ENCODE measurements at regions not wholly inside any gene's neighbourhood (a gene's known extent, or its start where the extent isn't known, plus 50 kb on each side); places are given as distances from the start of the nearest gene placed in this dataset.

DNA sequence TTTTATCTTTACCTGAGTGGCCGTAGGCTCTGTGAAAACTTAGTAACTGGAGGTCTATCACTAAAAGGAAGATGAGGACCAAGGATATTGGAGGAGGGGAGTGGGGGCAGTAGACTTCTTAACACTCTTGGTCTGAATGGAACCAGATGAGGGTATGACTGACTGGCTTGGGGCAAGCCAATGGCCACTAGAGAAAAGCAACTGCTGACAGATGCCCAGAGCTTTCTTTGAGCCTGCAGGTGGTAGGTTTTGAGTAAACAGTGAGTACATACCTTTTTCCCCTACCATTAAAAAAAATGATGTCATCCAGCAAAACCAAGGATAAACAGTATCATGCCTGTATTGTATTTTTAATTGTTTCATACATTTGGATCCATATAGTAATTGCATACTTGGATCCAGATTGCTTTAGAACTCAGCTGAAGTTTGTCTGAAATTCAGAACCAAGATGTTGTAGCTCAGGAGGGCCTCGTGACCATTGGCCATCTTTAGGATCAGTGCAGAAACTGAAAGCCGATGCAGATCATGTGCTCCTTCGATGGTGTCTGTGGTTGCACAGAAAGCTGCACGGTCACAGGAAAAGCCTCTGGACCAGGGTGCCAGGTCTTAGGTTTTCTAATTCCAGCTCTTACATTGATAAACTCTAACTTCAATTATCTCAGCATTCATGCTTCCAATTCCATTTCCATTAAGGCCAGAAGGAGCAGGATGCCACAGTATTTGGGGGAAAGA is 131.0 kb downstream of the PDGFRA start:
- Histone ChIP-seq H3K27ac (ENCODE audit: low read depth, low read length) (no peak overlapping the region), H3K27me3 (ENCODE audit: control insufficient read depth, insufficient read depth, low read length) (no peaks in the 10 kb centered on the region), H3K4me3 (ENCODE audit: low read depth, low read length) (no peak overlapping the region), H3K9me3 (ENCODE audit: control insufficient read depth, insufficient read depth, low read length) (no peaks in the 10 kb centered on the region)
- ChIA-PET POLR2A (no interaction called here), CTCF (no interaction called here)
- TF ChIP-seq, protein P1, sequence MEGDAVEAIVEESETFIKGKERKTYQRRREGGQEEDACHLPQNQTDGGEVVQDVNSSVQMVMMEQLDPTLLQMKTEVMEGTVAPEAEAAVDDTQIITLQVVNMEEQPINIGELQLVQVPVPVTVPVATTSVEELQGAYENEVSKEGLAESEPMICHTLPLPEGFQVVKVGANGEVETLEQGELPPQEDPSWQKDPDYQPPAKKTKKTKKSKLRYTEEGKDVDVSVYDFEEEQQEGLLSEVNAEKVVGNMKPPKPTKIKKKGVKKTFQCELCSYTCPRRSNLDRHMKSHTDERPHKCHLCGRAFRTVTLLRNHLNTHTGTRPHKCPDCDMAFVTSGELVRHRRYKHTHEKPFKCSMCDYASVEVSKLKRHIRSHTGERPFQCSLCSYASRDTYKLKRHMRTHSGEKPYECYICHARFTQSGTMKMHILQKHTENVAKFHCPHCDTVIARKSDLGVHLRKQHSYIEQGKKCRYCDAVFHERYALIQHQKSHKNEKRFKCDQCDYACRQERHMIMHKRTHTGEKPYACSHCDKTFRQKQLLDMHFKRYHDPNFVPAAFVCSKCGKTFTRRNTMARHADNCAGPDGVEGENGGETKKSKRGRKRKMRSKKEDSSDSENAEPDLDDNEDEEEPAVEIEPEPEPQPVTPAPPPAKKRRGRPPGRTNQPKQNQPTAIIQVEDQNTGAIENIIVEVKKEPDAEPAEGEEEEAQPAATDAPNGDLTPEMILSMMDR (IDR thresholded peaks at IDR 0.05; ENCODE audit: low read depth, low read length): no peak
- no peak for DNase-seq (ENCODE audit: low read depth, low spot score)

DNA sequence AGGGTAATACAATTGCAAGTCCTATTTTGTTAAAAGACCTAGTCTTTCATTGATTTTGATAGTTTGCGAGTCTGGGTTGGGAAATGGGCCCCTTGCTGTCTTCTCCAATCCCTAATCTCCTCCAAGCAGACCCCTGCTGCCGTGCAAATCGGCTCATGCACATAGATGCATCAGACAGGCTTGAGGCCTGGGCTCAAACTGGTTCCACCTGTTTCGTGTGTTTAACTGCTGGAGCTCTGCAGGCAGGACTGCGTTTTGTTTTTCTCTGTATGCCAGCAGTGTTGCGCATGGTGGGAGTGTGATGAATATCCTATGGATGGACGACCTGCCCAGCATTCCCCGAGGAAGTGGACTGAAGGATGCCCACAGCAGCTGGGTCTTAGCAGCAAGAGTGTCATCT is 133.9 kb downstream of the PDGFRA start:
- Histone ChIP-seq H3K4me3 (ENCODE audit: low read depth, low read length) (no peak overlapping the region), H3K27me3 (ENCODE audit: control insufficient read depth, insufficient read depth, low read length) (no peaks in the 10 kb centered on the region), H3K9me3 (ENCODE audit: control insufficient read depth, insufficient read depth, low read length) (no peaks in the 10 kb centered on the region), H3K27ac (ENCODE audit: low read depth, low read length) (no peak overlapping the region)
- no peak for DNase-seq (ENCODE audit: low read depth, low spot score)
- ChIA-PET POLR2A (no interaction called here), CTCF (no interaction called here)
- TF ChIP-seq, protein P1 (IDR thresholded peaks at IDR 0.05; ENCODE audit: low read depth, low read length): no peak

DNA sequence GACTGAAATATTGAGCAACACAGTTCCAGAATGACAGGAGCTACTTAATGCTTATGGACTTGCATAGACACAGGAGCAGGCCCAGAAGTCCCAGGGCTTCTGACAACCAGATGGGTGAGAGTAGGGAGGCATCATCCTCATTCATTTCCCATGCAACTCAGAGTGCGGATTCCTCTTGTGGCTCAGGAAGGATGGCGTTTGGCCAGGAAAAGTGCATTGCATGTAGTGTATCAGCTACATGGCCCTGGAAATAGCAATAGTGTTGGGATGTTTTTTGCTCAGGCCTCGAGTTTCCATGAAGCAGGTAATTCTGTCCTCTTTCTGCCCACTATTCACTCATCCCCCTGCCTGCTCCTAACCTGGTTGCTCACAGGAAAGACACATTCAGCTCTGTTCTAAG is 136.6 kb downstream of the PDGFRA start:
- Histone ChIP-seq H3K27ac (ENCODE audit: low read depth, low read length) (no peak overlapping the region), H3K9me3 (ENCODE audit: control insufficient read depth, insufficient read depth, low read length) (no peaks in the 10 kb centered on the region), H3K4me3 (ENCODE audit: low read depth, low read length) (no peak overlapping the region), H3K27me3 (ENCODE audit: control insufficient read depth, insufficient read depth, low read length) (no peaks in the 10 kb centered on the region)
- POLR2A ChIA-PET: no interaction called here
- CTCF ChIA-PET: no interaction called here
- no peak for DNase-seq (ENCODE audit: low read depth, low spot score)
- TF ChIP-seq, protein P1 (IDR thresholded peaks at IDR 0.05; ENCODE audit: low read depth, low read length): no peak

DNA sequence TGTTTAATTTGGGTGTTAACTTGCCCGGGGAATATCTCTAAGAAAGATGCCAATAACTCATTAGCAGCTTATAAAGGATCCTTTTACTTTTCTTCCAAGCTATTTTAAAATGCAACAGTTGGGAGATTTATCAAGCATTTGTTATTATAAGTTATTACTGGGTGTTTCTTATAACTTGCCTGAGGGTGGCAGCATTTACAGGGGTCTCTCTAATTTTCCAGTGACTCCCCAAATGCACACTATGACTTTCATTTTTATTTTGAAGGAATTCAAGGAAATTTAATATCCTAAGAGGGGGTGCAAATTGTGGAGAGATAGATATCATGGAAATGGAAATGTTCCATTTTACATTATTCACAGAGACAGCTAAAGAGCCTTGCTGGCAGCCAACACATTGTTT is 138.0 kb downstream of the PDGFRA start:
- DNase-seq (ENCODE audit: low read depth, low spot score): no peak
- no peaks in the 10 kb centered on the region for H3K9me3 ChIP-seq (ENCODE audit: control insufficient read depth, insufficient read depth, low read length)
- POLR2A ChIA-PET: no interaction called here
- CTCF ChIA-PET: no interaction called here
- no peaks in the 10 kb centered on the region for H3K27me3 ChIP-seq (ENCODE audit: control insufficient read depth, insufficient read depth, low read length)
- TF ChIP-seq, protein P1 (IDR thresholded peaks at IDR 0.05; ENCODE audit: low read depth, low read length): no peak
- no peak overlapping the region for H3K4me3 ChIP-seq (ENCODE audit: low read depth, low read length)
- H3K27ac ChIP-seq (ENCODE audit: low read depth, low read length): no peak overlapping the region

DNA sequence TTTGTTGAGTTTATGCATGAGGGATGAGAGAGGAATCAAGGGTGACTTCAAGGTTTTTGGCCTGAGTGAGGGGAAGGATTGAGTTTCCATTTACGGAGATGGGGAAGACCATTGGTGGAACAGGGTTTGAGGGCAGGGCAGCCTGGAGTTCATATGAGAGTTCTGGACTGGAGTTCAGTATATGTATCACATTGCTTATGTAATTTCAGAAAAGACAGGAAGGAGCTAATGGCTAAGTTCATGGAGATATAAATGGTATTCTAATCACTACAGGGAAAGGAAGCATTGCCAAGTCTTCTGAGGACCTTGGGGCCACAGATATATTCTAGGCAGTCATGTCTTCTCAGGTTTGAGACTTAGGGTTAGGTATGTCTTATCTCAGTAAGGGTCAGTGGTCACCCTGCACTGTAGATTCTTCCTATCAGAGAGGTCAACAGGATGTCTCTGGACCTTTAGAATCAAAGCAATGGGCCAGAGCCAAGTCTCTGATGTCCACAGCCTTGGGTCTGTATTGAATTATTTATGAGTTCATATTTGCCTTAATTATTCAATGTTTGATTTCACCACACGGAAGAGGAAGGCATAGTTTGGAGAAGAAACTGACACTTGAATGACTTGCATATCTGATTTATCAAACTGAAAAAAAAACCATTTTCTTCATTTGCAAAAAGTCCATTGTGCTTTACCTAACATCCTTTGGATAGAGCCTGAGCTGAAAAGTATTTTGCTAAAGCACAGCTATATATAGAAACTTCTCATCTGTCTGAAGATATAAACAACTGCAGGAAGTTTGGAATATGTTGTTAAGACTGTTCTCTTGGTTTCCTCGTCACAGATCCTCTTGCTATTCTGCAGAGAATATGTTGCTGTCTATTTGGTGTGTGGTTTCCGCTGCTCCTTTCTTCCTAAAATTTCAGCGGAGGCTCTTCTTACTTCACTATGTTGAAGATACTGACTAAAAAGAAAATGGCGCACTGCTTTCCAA is 139.5 kb downstream of the PDGFRA start:
- no peak for DNase-seq (ENCODE audit: low read depth, low spot score)
- no peak overlapping the region for H3K27ac ChIP-seq (ENCODE audit: low read depth, low read length)
- no peak overlapping the region for H3K4me3 ChIP-seq (ENCODE audit: low read depth, low read length)
- no peaks in the 10 kb centered on the region for H3K27me3 ChIP-seq (ENCODE audit: control insufficient read depth, insufficient read depth, low read length)
- TF ChIP-seq, protein P1 (IDR thresholded peaks at IDR 0.05; ENCODE audit: low read depth, low read length): no peak
- H3K9me3 ChIP-seq (ENCODE audit: control insufficient read depth, insufficient read depth, low read length): no peaks in the 10 kb centered on the region
- ChIA-PET CTCF (interaction anchor here (0.6 kb wide), 1 partner anchor 11 kb away, joined by 3 read pairs; no protein-coding TSS in a partner anchor), POLR2A (no interaction called here)
